Hematopoietic multipotent progenitor cell treated with erythropoietin and hydrocortisone succinate and interleukin-3 and kit ligand, for 4 days (in vitro differentiated cells): ENCODE measurements at regions not wholly inside any gene's neighbourhood (a gene's known extent, or its start where the extent isn't known, plus 50 kb on each side); places are given as distances from the start of the nearest gene placed in this dataset.
"Not testable (repeated sequence)": the region's sequence is repeated elsewhere in the genome, so short reads cannot be mapped to it uniquely, and the experiment has no call there.

ENCODE experiments used
- DNase-seq: peaks from one replicate; pipeline ENCODE4 v3.0.0-alpha.2; 2015

DNA sequence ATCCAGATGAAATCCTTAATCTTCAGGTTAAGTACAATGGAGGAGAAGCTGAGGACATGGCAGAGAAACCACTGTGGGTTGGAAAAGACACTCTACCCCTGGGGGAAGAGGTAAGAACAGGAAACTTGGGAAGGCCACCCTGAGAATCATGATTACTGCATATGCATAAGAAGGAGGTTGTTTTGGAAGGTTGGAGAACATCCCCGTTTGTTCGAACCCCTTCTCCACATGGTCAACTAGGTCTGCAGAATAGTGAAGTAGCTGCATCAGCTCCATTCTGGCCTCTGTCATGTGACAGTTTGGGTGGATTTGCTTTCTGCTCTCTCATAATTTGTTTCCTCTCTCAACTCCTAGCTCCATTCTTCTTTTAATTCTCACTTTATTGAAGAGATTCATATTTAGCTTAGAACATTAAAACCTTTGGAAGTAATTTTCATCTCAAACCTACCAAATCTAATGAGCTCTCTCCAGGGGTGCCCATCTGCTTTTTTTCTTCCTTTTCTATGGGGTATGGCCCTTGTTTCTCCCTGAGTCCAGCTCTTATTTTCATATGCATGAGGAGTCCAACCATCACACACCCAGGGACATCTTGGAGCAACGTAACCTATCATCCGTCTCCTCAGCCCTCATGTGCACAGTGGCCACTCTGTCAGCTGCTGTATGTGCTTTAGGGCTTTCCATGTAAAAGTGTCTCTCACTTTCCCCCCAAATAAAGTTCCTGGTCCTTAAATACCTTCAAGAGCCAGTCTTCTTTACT lies 820.3 kb downstream of the TMEM121 start:
- no peak for DNase-seq

DNA sequence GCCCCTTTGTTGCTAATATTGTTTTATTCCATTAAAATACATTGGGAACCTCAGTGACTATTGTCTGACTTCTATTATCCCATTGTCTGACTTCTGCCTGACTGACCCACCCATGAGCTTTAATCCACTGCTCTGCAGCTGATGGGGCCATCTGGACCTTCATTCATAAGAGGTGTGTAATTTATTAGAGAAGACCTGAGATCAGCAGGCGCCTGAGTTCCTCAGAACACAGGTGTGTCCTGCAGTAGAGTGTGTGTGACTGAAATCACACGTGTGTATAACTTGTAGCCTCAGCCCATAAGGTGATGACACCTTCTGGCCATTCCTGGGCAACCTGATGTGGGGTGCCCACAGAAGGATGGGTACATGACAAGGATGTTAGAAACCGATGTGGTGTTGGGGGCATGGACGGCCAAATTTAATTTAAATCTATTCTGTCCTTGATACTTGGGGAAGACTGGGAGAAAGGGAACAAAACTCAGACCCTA lies 821.0 kb downstream of the TMEM121 start:
- DNase-seq, result no peak

GRCh38 chr14:106347890-106348755 lies 821.7 kb downstream of the TMEM121 start:
- no peak for DNase-seq

GRCh38 chr14:106348873-106349540 lies 822.6 kb downstream of the TMEM121 start:
- peak; percentile 84 for DNase-seq

DNA sequence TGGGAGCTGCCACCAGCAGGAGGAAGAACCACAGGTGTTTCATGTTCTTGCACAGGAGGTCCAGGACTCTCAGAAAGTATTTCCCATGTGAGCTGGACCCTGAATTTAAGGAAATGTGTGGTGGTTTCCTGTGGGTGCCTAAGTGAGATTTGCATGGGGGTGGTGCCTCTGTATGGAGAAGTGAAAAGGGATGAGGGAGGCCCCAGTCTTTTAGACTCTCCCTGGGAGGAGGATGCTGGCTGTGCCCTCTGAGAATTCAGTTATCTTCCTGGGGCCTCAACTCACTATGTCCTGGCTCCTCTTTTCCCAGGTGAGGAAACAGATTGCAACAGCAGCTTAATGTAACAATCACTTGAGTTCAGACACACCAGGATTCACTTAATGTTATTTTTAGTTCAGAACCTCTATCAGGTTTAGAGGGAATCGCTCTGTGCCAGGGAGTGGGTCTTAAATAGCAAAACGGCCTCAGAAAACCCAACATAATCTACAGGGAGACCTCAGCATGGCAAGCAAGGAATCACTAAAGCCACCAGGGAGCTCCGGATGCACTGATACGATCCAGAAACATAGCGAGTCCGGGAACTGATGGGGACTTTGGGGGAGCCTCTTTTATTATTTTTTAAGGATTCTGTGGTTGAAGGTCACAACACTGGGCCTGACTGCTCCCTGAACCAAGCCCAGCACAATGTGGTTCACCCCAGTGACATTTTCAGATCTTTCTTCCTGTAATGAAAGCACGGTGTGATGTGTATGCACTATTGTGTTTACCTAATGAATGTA lies 823.5 kb downstream of the TMEM121 start:
- not testable (repeated sequence) for DNase-seq

DNA sequence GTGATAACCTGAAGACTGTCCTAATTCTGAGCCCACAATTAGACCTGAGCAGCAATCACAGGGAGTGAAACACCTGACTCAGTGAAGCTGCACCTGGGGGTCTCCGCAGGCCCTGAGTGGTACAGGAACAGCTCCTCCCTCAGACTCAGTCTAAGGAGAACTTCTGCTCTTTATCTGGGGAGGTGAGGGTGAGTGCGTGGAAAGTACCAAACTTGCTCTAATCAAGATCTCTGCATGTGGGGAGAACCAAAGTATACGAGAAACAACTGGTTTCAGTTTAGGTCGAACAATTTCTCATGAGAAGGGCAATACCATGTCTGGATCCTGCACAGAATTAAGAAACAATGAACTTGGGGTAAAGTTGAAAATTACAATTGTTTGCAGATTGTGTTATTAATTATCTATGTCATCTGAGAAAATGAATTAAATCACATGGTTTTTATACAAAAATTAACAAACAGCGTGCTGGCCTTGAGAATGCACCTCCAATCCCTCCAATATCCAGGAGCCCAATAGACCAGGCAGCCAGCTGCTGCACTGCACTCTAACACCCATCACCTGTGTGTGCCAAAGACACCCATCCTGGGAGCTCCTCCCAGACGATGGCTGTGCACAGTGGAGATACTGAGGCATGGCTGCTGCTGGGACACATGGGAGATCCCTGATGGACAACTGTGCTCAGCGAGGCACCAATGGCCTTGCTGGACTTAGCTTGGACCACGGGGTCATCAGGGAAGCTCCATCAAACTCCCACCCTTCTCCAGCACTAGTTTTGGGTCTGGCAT lies 828.8 kb downstream of the TMEM121 start:
- not testable (repeated sequence) for DNase-seq

- not testable (repeated sequence) for DNase-seq
These were observed 829.7 kb downstream of the TMEM121 start for GRCh38 chr14:106355881-106356642.

- DNase-seq, result not testable (repeated sequence)
These were observed 830.2 kb downstream of the TMEM121 start for GRCh38 chr14:106356643-106356930.

- not testable (repeated sequence) for DNase-seq
These were observed 832.9 kb downstream of the TMEM121 start for GRCh38 chr14:106359157-106359887.

DNA sequence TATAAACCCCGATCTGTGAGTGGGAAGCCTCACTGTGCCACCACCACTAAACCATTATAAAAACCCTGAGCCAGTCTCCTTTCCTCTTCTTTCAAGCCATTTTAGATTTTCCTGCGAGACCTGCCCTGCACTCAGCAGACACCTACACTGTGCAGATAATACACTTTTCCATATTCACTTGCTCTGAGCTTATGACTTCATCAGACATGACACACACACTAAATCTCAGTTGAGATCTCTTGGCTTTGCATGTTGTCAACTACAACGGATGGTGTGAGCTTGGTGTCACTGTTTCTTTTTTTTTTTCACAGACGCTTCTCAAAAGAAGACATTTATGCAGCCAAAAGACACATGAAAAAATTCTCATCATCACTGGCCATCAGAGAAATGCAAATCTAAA lies 839.0 kb downstream of the TMEM121 start:
- not testable (repeated sequence) for DNase-seq

DNA sequence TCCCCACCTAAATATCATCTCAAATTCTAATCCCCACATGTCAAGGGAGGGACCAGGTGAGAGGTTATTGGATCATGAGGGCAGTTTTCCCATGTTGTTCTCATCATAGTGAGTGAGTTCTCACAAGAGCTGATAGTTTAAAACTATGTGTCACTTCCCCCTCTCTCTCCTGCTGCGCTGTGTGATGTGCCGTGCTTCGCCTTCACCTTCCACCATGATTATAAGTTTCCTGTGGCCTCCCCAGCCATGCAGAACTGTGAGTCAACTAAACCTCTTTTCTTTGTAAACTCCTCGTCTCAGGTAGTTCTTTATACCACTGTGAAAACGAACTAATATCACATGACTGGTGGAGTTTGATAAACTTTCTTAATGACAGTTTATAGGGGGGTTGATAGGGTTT lies 839.5 kb downstream of the TMEM121 start:
- not testable (repeated sequence) for DNase-seq

GRCh38 chr14:106366971-106367370 lies 840.6 kb downstream of the TMEM121 start:
- DNase-seq, result not testable (repeated sequence)

DNA sequence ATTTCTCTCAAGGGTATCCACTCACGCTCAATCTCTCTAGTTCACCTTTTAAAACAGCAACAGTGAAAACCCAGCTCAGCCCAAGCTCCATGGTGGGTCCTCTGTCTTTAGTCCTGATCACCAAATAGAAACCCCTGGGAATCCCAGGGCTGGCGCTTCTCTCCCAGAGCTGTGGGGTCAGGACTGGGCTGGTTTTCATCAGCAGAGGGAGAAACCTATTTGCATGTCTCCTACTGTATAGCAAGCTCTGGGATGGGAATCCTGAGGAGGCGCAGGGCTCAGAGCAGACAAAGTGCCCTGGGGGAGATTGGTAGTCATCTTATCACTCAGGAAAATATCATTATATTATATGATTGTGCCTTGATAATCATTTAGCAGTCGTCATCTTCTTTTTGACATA lies 843.1 kb downstream of the TMEM121 start:
- not testable (repeated sequence) for DNase-seq

GRCh38 chr14:106372870-106373652 lies 846.7 kb downstream of the TMEM121 start:
- DNase-seq, result peak; percentile 84

GRCh38 chr14:106373653-106374110 lies 847.3 kb downstream of the TMEM121 start:
- DNase-seq, result not testable (repeated sequence)

DNA sequence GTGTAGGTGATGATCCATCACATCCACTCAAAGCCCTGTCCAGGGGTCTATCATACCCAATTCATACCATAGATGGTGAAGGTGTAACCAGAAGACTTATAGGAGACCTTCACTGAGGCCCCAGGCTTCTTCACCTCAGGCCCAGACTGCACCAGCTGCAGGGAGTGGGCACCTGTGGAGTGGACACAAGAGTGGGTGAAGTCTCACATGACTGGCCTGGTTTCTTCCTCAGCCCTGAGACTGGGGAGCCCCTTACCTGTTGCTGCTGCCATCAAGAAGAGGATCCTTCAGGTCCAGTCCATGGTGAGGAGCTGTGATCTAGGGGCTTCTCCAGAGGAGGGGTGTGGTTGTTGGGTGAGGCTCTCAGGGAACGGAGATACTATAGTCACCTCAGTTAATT lies 851.0 kb downstream of the TMEM121 start:
- DNase-seq, result no peak

- DNase-seq, result peak; percentile 53
These were observed 851.8 kb downstream of the TMEM121 start for GRCh38 chr14:106378191-106378590.

DNA sequence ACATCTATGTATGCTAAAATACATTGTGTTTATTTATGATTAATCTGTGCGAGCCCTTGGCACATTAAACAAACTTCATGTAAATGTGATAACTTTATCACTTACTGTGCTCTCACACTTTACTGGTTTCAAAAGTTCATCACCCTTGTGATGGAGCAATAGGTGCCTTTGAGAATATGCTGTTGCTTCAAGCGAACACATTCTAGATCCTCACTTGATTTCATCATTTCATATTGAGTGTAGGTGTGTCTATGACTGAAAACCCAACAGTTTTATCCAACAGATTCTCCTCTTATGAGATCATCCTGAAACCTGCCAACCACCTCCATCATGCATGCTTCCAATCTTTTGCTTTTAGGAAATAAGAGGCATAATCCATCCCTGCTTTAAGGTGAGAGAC lies 854.4 kb downstream of the TMEM121 start:
- DNase-seq, result no peak

DNA sequence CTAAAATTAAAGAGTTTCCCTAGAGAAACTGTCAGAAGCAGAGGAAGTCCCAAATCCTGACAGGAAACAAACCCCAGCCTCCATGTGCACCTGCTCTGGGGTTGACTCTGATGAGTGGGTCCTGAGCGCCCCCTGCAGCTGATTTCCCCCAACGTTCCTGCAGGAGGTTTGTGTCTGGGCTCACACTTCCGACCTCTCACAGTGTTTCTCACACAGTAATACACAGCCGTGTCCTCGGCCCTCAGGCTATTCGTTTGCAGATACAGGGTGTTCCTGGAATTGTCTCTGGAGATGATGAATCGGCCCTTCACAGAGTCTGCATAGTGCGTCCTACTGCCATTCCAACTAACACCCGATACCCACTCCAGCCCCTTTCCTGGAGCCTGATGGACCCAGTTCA lies 862.8 kb downstream of the TMEM121 start:
- DNase-seq, result not testable (repeated sequence)
